B cell (primary cell): ENCODE measurements at regions not wholly inside any gene's neighbourhood (a gene's known extent, or its start where the extent isn't known, plus 50 kb on each side); places are given as distances from the start of the nearest gene placed in this dataset.
"Not testable (repeated sequence)": the region's sequence is repeated elsewhere in the genome, so short reads cannot be mapped to it uniquely, and the experiment has no call there.

ENCODE experiments used
- ATAC-seq: fragments of 200-7000 bp; cut with Tn5 transposase; one replicate; pipeline ENCODE4 v1.10.0; 2021; ENCODE audit warnings: low read depth, mild to moderate bottlenecking, moderate number of reproducible peaks, moderate library complexity
- CTCF ChIA-PET: fragments of 350-600 bp; sonication (Branson Sonifier 250); formaldehyde crosslinking; loops from one replicate; lab custom pipeline; 2021; ENCODE audit warnings: antibody characterized with exemption, inconsistent platforms; lab: Charles Lee
- POLR2A ChIA-PET: fragments of 350-600 bp; sonication (Branson Sonifier 250); formaldehyde crosslinking; loops from one replicate; lab custom pipeline; 2021; ENCODE audit warnings: antibody characterized with exemption; lab: Charles Lee
- DNase-seq: peaks from one replicate; pipeline ENCODE4 v3.0.0; 2013
- H2AFZ ChIP-seq: 2 replicates; pipeline ENCODE4 v1.6.1; 2012; ENCODE audit warnings: mild to moderate bottlenecking, low read depth, low read length; ENCODE audit not compliant: insufficient read depth, poor library complexity, severe bottlenecking
- H3K27ac ChIP-seq, 2 donors: 1 replicate in 1 of 2; 2 replicates in 1 of 2; pipeline ENCODE4 v1.5.1; 2012 to 2013; ENCODE audit warnings: low read length in 2 of 2, mild to moderate bottlenecking in 2 of 2, moderate library complexity in 1 of 2
- H3K27me3 ChIP-seq, 4 experiments: fragments of 200-600 bp in 1 of 4; sonication (generic) in 1 of 4; replicated peaks in 1 of 4; 1 replicate in 2 of 4; 2 replicates in 2 of 4; pipeline versions ENCODE4 v1.6.1 to v1.7.0; 2013 to 2016; ENCODE audit warnings: low read length in 3 of 4, mild to moderate bottlenecking in 2 of 4, mixed read lengths in 1 of 4, moderate library complexity in 1 of 4; ENCODE audit not compliant: insufficient read depth in 4 of 4, control insufficient read depth in 3 of 4; ENCODE audit errors: control extremely low read depth in 1 of 4
- H3K36me3 ChIP-seq, 2 experiments: replicated peaks in 1 of 2; 1 replicate in 1 of 2; 2 replicates in 1 of 2; pipeline versions ENCODE4 v1.6.1 to v1.7.1; 2013; ENCODE audit warnings: low read length in 1 of 2; ENCODE audit not compliant: insufficient read depth in 2 of 2, control insufficient read depth in 1 of 2; ENCODE audit errors: control extremely low read depth in 1 of 2, extremely low read depth in 1 of 2
- H3K4me1 ChIP-seq, 2 donors: fragments of 200-600 bp in 1 of 2; sonication (generic) in 1 of 2; 1 replicate in 1 of 2; 2 replicates in 1 of 2; pipeline versions ENCODE4 v1.5.1 to v1.6.1; 2013 to 2017; ENCODE audit warnings: low read length in 2 of 2; ENCODE audit not compliant: control insufficient read depth in 2 of 2, insufficient read depth in 2 of 2
- H3K4me2 ChIP-seq: replicated peaks from 2 replicates; pipeline ENCODE3; 2012; ENCODE audit warnings: mild to moderate bottlenecking, low read depth, low read length; ENCODE audit not compliant: poor library complexity, severe bottlenecking
- H3K4me3 ChIP-seq, 5 experiments: fragments of 200-600 bp in 1 of 5; sonication (generic) in 1 of 5; 1 replicate in 3 of 5; 2 replicates in 2 of 5; pipeline versions ENCODE4 v1.5.1 to v1.7.0; 2011 to 2016; ENCODE audit warnings: low read length in 4 of 5, mild to moderate bottlenecking in 4 of 5, low read depth in 2 of 5, control low read depth in 1 of 5, moderate library complexity in 1 of 5; ENCODE audit not compliant: insufficient read depth in 1 of 5; ENCODE audit errors: control extremely low read depth in 1 of 5, extremely low read depth in 1 of 5
- H3K79me2 ChIP-seq: fragments of 200-600 bp; sonication (generic); one replicate; pipeline ENCODE4 v1.6.0; 2016; ENCODE audit warnings: low read length; ENCODE audit not compliant: control insufficient read depth, insufficient read depth
- H3K9ac ChIP-seq: fragments of 200-600 bp; sonication (generic); 2 replicates; pipeline ENCODE4 v1.6.1; 2017; ENCODE audit warnings: mild to moderate bottlenecking, low read length, moderate library complexity
- H3K9me3 ChIP-seq, 3 donors: one replicate each; pipeline versions ENCODE4 v1.6.1 to v1.7.1; 2013; ENCODE audit warnings: low read length in 2 of 3; ENCODE audit not compliant: control insufficient read depth in 2 of 3, insufficient read depth in 1 of 3; ENCODE audit errors: control extremely low read depth in 1 of 3
- H4K20me1 ChIP-seq: 2 replicates; pipeline ENCODE4 v1.6.0; 2012; ENCODE audit warnings: mild to moderate bottlenecking, low read length; ENCODE audit not compliant: insufficient read depth, control insufficient read depth, poor library complexity, severe bottlenecking
- H3K27ac Mint-ChIP-seq: one replicate; pipeline ENCODE4 v1.8.0; 2021; ENCODE audit warnings: mixed read lengths
- H3K27me3 Mint-ChIP-seq: one replicate; pipeline ENCODE4 v1.8.0; 2021; ENCODE audit warnings: mixed read lengths
- H3K4me1 Mint-ChIP-seq: one replicate; pipeline ENCODE4 v1.8.0; 2021; ENCODE audit warnings: mixed read lengths
- H3K4me3 Mint-ChIP-seq: one replicate; pipeline ENCODE4 v1.8.0; 2021; ENCODE audit warnings: mixed read lengths
- H3K9me3 Mint-ChIP-seq: one replicate; pipeline ENCODE4 v1.8.0; 2022; ENCODE audit warnings: mixed read lengths; ENCODE audit not compliant: insufficient read depth
- CTCF ChIP-seq: fragments of 200-600 bp; IDR thresholded peaks from one replicate; pipeline ENCODE4 v1.8.0; 2022; ENCODE audit warnings: antibody characterized with exemption, mild to moderate bottlenecking
- EZH2 ChIP-seq: IDR thresholded peaks from 2 replicates; pipeline ENCODE4 v1.6.1; 2012; ENCODE audit warnings: borderline replicate concordance, low read depth, mild to moderate bottlenecking, moderate library complexity, low read length; ENCODE audit not compliant: insufficient read depth, poor library complexity, severe bottlenecking
- WGBS: methylation state at CpG from one replicate; pipeline ENCODE4 v1.1.5; 2013; ENCODE audit warnings: missing lambda C conversion rate; ENCODE audit not compliant: insufficient coverage; 5-methylcytosine and 5-hydroxymethylcytosine counted together
- intact Hi-C: fragments of 100-400 bp; cut with micrococcal nuclease; formaldehyde crosslinking; loops from one replicate; pipeline ENCODE4 v1.10.0; 2022

GRCh38 chr1:65613884-65614283 is 178.8 kb upstream of the PDE4B start:
- no peaks in the 10 kb centered on the region for H4K20me1 ChIP-seq
- DNase-seq (no peak), ATAC-seq (no peak)
- no peaks in the 10 kb centered on the region for H3K79me2 ChIP-seq
- no peaks in the 10 kb centered on the region for H3K36me3 ChIP-seq
- Mint-ChIP-seq H3K4me3 (no peak overlapping the region), H3K27ac (no peak overlapping the region), H3K4me1 (no peaks in the 10 kb centered on the region), H3K9me3 (no peaks in the 10 kb centered on the region), H3K27me3 (no peaks in the 10 kb centered on the region)
- H3K27me3 ChIP-seq: no peaks in the 10 kb centered on the region
- no peak overlapping the region for H2AFZ ChIP-seq
- intact Hi-C loops: no loop called here
- no peak overlapping the region for H3K4me3 ChIP-seq
- H3K27ac ChIP-seq: no peak overlapping the region
- no peak overlapping the region for H3K4me2 ChIP-seq
- H3K9me3 ChIP-seq: no peaks in the 10 kb centered on the region
- TF ChIP-seq CTCF (no peak), EZH2 (no peak)
- H3K9ac ChIP-seq: no peak overlapping the region
- ChIA-PET CTCF (no interaction called here), POLR2A (no interaction called here)
- no CpG with 5 or more reads among the region's 2 CpGs for WGBS
- no peaks in the 10 kb centered on the region for H3K4me1 ChIP-seq

- Histone ChIP-seq H4K20me1 (no peaks in the 10 kb centered on the region), H3K79me2 (no peaks in the 10 kb centered on the region), H3K36me3 (no peaks in the 10 kb centered on the region), H3K27ac (no peak overlapping the region), H3K9ac (no peak overlapping the region), H3K27me3 (no peaks in the 10 kb centered on the region), H3K4me3 (no peak overlapping the region), H3K4me1 (no peaks in the 10 kb centered on the region), H3K9me3 (no peaks in the 10 kb centered on the region), H2AFZ (no peak overlapping the region), H3K4me2 (no peak overlapping the region)
- ChIA-PET POLR2A (no interaction called here), CTCF (no interaction called here)
- TF ChIP-seq CTCF (no peak), EZH2 (no peak)
- Mint-ChIP-seq H3K4me3 (no peak overlapping the region), H3K9me3 (no peaks in the 10 kb centered on the region), H3K27me3 (no peaks in the 10 kb centered on the region), H3K27ac (no peak overlapping the region), H3K4me1 (no peaks in the 10 kb centered on the region)
- no peak for ATAC-seq
- WGBS: no CpG with 5 or more reads among the region's 2 CpGs
- DNase-seq: no peak
- intact Hi-C loops: no loop called here
Observed at GRCh38 chr1:65615859-65616258, 176.8 kb upstream of the PDE4B start.

- H3K9me3 ChIP-seq, H3K27me3 ChIP-seq, POLR2A ChIA-PET, DNase-seq, H3K4me1 Mint-ChIP-seq, H3K27ac ChIP-seq, ATAC-seq, H3K27ac Mint-ChIP-seq, H3K9ac ChIP-seq, H3K4me3 ChIP-seq, H3K4me2 ChIP-seq, H3K27me3 Mint-ChIP-seq, H3K9me3 Mint-ChIP-seq, H3K4me3 Mint-ChIP-seq, H3K36me3 ChIP-seq, H2AFZ ChIP-seq, intact Hi-C loops, H3K79me2 ChIP-seq, H3K4me1 ChIP-seq, H4K20me1 ChIP-seq: not testable (repeated sequence)
- CTCF ChIA-PET: interaction anchor here (1.0 kb wide), 1 partner anchor 9 kb away, joined by 4 read pairs; no protein-coding TSS in a partner anchor
- 87% methylated on average over 1 of the region's 1 CpG for WGBS
Observed at GRCh38 chr1:65621721-65622120, 171.0 kb upstream of the PDE4B start.
